ENCODE measurements at regions not wholly inside any gene's neighbourhood (a gene's known extent, or its start where the extent isn't known, plus 50 kb on each side); places are given as distances from the start of the nearest gene placed in this dataset.

GRCh38 chr20:50418890-50419642 is 91.1 kb upstream of the PTPN1 start:
- TF ChIP-seq CTCF (IDR thresholded peaks at IDR 0.05; ENCODE audit: low read depth, low read length) = no peak
- in situ Hi-C loops (cut with HindIII; ENCODE audit: low sequenced_read_pairs) = no loop called here
- H3K4me3 ChIP-seq (ENCODE audit: low read depth, low read length) = no peak overlapping the region
- DNase-seq (ENCODE audit: low read depth, low spot score) = no peak

GRCh38 chr20:50420380-50420779 is 89.8 kb upstream of the PTPN1 start:
- in situ Hi-C loops (cut with HindIII; ENCODE audit: low sequenced_read_pairs) = no loop called here
- no peak overlapping the region for H3K4me3 ChIP-seq (ENCODE audit: low read depth, low read length)
- no peak for DNase-seq (ENCODE audit: low read depth, low spot score)
- no peak for TF ChIP-seq CTCF (IDR thresholded peaks at IDR 0.05; ENCODE audit: low read depth, low read length)

GRCh38 chr20:50421356-50422340 is 88.5 kb upstream of the PTPN1 start:
- TF ChIP-seq CTCF (IDR thresholded peaks at IDR 0.05; ENCODE audit: low read depth, low read length) = no peak
- no peak for DNase-seq (ENCODE audit: low read depth, low spot score)
- in situ Hi-C loops (cut with HindIII; ENCODE audit: low sequenced_read_pairs) = no loop called here
- no peak overlapping the region for H3K4me3 ChIP-seq (ENCODE audit: low read depth, low read length)

GRCh38 chr20:50423758-50424157 is 86.4 kb upstream of the PTPN1 start:
- no peak for TF ChIP-seq CTCF (IDR thresholded peaks at IDR 0.05; ENCODE audit: low read depth, low read length)
- DNase-seq (ENCODE audit: low read depth, low spot score) = no peak
- no peak overlapping the region for H3K4me3 ChIP-seq (ENCODE audit: low read depth, low read length)
- in situ Hi-C loops (cut with HindIII; ENCODE audit: low sequenced_read_pairs) = no loop called here

GRCh38 chr20:50425076-50425475 is 85.1 kb upstream of the PTPN1 start:
- DNase-seq (ENCODE audit: low read depth, low spot score) = no peak
- TF ChIP-seq CTCF (IDR thresholded peaks at IDR 0.05; ENCODE audit: low read depth, low read length) = no peak
- in situ Hi-C loops (cut with HindIII; ENCODE audit: low sequenced_read_pairs) = no loop called here
- H3K4me3 ChIP-seq (ENCODE audit: low read depth, low read length) = no peak overlapping the region

- no peak for DNase-seq (ENCODE audit: low read depth, low spot score)
- H3K4me3 ChIP-seq (ENCODE audit: low read depth, low read length) = no peak overlapping the region
- in situ Hi-C loops (cut with HindIII; ENCODE audit: low sequenced_read_pairs) = no loop called here
- TF ChIP-seq CTCF (IDR thresholded peaks at IDR 0.05; ENCODE audit: low read depth, low read length) = no peak
Measured at GRCh38 chr20:50426866-50427718, 83.1 kb upstream of the PTPN1 start.

All from astrocyte of the spinal cord (primary cell).